Activated CD4-positive, CD25-positive, alpha-beta regulatory T cell treated with anti-CD3 and anti-CD28 coated beads, Interleukin-2, amount 50 U/mL, for 72 hours (primary cell): ENCODE measurements at regions not wholly inside any gene's neighbourhood (a gene's known extent, or its start where the extent isn't known, plus 50 kb on each side); places are given as distances from the start of the nearest gene placed in this dataset.
"Not testable (repeated sequence)": the region's sequence is repeated elsewhere in the genome, so short reads cannot be mapped to it uniquely, and the experiment has no call there.

Experiments used
- DNase-seq: peaks from one replicate; pipeline ENCODE4 v3.0.0; 2021

GRCh38 chr16:16624367-16624766 is 245.4 kb downstream of the NPIPA7 start:
- not testable (repeated sequence) for DNase-seq

- not testable (repeated sequence) for DNase-seq
Observed at GRCh38 chr16:16625140-16625539, 246.2 kb downstream of the NPIPA7 start.

- DNase-seq = not testable (repeated sequence)
Observed at GRCh38 chr16:16627865-16628264, 248.9 kb downstream of the NPIPA7 start.

GRCh38 chr16:16638231-16638630 is 259.3 kb downstream of the NPIPA7 start:
- not testable (repeated sequence) for DNase-seq

GRCh38 chr16:16638714-16639113 is 259.8 kb downstream of the NPIPA7 start:
- not testable (repeated sequence) for DNase-seq

GRCh38 chr16:16643828-16644227 is 264.9 kb downstream of the NPIPA7 start:
- not testable (repeated sequence) for DNase-seq

GRCh38 chr16:16648002-16648401 is 269.1 kb downstream of the NPIPA7 start:
- not testable (repeated sequence) for DNase-seq

GRCh38 chr16:16672180-16672812 is 293.4 kb downstream of the NPIPA7 start:
- not testable (repeated sequence) for DNase-seq

GRCh38 chr16:16674820-16675219 is 295.9 kb downstream of the NPIPA7 start:
- DNase-seq = not testable (repeated sequence)

GRCh38 chr16:16721849-16722248 is 342.9 kb downstream of the NPIPA7 start:
- DNase-seq = not testable (repeated sequence)

GRCh38 chr16:16722666-16723065 is 343.7 kb downstream of the NPIPA7 start:
- not testable (repeated sequence) for DNase-seq

- not testable (repeated sequence) for DNase-seq
Observed at GRCh38 chr16:16723819-16724519, 345.0 kb downstream of the NPIPA7 start.

GRCh38 chr16:16727048-16727447 is 348.1 kb downstream of the NPIPA7 start:
- DNase-seq = not testable (repeated sequence)

GRCh38 chr16:16742573-16742972 is 363.6 kb downstream of the NPIPA7 start:
- DNase-seq = not testable (repeated sequence)

GRCh38 chr16:16754992-16755667 is 376.2 kb downstream of the NPIPA7 start:
- not testable (repeated sequence) for DNase-seq

- no peak for DNase-seq
Observed at GRCh38 chr16:16763449-16763848, 384.5 kb downstream of the NPIPA7 start.

- not testable (repeated sequence) for DNase-seq
Observed at GRCh38 chr16:16770717-16771116, 391.8 kb downstream of the NPIPA7 start.

- DNase-seq = no peak
Observed at GRCh38 chr16:16774389-16774788, 395.4 kb downstream of the NPIPA7 start.

- no peak for DNase-seq
Observed at GRCh38 chr16:16778332-16778731, 399.4 kb downstream of the NPIPA7 start.

GRCh38 chr16:16780588-16780987 is 401.6 kb downstream of the NPIPA7 start:
- no peak for DNase-seq

GRCh38 chr16:16782153-16782552 is 403.2 kb downstream of the NPIPA7 start:
- DNase-seq = no peak

- DNase-seq = no peak
Observed at GRCh38 chr16:16788004-16788403, 409.1 kb downstream of the NPIPA7 start.

GRCh38 chr16:16790597-16790996 is 411.7 kb downstream of the NPIPA7 start:
- DNase-seq = no peak

GRCh38 chr16:16791051-16791450 is 412.1 kb downstream of the NPIPA7 start:
- no peak for DNase-seq
